Fibroblast of lung (primary cell): ENCODE measurements at regions not wholly inside any gene's neighbourhood (a gene's known extent, or its start where the extent isn't known, plus 50 kb on each side); places are given as distances from the start of the nearest gene placed in this dataset.
"Not testable (repeated sequence)": the region's sequence is repeated elsewhere in the genome, so short reads cannot be mapped to it uniquely, and the experiment has no call there.

ENCODE experiments used
- EZH2 ChIP-seq: IDR thresholded peaks from 2 replicates; pipeline ENCODE4 v1.5.1; 2012; ENCODE audit warnings: low read length, control low read depth, mild to moderate bottlenecking; ENCODE audit errors: missing control alignments
- TF ChIP-seq, protein P1 (sequence below), 2 donors: IDR thresholded peaks in 1 of 2; conservative IDR thresholded peaks in 1 of 2; 1 replicate in 1 of 2; 2 replicates in 1 of 2; pipeline ENCODE4 v1.5.1; 2011 to 2012; ENCODE audit warnings: low read length in 2 of 2, control low read depth in 1 of 2, inconsistent platforms in 1 of 2, low read depth in 1 of 2, mild to moderate bottlenecking in 1 of 2

DNA sequence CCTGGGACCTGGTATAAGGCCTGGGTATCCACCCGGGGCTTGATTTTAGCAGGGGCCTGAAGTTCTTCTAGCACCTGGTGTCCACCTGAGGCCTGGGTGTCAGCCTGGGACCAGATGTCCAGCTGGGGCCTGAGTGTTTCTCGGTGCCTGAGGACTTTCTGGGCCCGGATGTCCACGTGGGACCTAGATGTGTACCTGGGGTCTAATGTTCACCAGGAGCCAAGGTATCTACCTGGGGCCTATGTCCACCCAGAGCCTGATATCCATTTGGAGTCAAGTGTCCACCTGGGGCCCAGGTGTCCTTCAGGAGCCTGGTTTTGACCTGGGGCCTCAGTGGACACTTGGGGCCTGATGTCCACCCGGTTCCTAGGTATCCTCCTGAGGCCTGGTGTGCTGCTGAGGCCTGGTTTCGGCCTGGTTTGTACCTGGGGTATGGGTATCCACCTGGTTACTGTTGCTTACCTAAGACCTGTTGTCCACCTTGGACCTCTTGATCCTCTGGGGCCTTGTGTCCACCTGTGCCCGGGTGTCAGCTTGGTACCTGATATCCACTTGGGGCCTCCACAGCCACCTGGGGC is 75.2 kb upstream of the THOC3 start:
- TF ChIP-seq, protein P1, sequence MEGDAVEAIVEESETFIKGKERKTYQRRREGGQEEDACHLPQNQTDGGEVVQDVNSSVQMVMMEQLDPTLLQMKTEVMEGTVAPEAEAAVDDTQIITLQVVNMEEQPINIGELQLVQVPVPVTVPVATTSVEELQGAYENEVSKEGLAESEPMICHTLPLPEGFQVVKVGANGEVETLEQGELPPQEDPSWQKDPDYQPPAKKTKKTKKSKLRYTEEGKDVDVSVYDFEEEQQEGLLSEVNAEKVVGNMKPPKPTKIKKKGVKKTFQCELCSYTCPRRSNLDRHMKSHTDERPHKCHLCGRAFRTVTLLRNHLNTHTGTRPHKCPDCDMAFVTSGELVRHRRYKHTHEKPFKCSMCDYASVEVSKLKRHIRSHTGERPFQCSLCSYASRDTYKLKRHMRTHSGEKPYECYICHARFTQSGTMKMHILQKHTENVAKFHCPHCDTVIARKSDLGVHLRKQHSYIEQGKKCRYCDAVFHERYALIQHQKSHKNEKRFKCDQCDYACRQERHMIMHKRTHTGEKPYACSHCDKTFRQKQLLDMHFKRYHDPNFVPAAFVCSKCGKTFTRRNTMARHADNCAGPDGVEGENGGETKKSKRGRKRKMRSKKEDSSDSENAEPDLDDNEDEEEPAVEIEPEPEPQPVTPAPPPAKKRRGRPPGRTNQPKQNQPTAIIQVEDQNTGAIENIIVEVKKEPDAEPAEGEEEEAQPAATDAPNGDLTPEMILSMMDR (conservative IDR thresholded peaks at IDR 0.05 in 1 of 2, IDR thresholded peaks at IDR 0.05 in 1 of 2; ENCODE audit: low read depth in 1 of 2, low read length in 2 of 2) = not testable (repeated sequence)
- TF ChIP-seq EZH2 = not testable (repeated sequence)
